IMR-90 (cell line): ENCODE measurements at regions not wholly inside any gene's neighbourhood (a gene's known extent, or its start where the extent isn't known, plus 50 kb on each side); places are given as distances from the start of the nearest gene placed in this dataset.

ENCODE experiments used
- ATAC-seq: fragments of 200-7000 bp; cut with Tn5 transposase; 2 replicates; pipeline ENCODE4 v1.9.1; 2020; ENCODE audit warnings: low read depth, mild to moderate bottlenecking, moderate library complexity
- BruUV-seq: library from RNA; stranded (reverse); fragments of 400-500 nt; replicated peaks from 2 replicates; lab custom pipeline; 2021; lab: Mats Ljungman, UMichigan
- CTCF ChIA-PET: fragments of 300-600 bp; formaldehyde crosslinking; extraction: SDS; loops from one replicate; lab custom pipeline; 2021; ENCODE audit warnings: antibody characterized with exemption; lab: Yijun Ruan, JAX
- POLR2A ChIA-PET: fragments of 300-600 bp; sonication (Branson Sonifier 250); formaldehyde crosslinking; loops from one replicate; lab custom pipeline; 2022; ENCODE audit warnings: antibody characterized with exemption; ENCODE audit not compliant: unreplicated experiment; lab: Charles Lee
- DNase-seq: peaks from one replicate; pipeline ENCODE4 v3.0.0; 2013
- H2AFZ ChIP-seq: replicated peaks from 2 replicates; pipeline ENCODE3; 2013; ENCODE audit warnings: low read length, mild to moderate bottlenecking; ENCODE audit not compliant: poor library complexity
- H2AK5ac ChIP-seq: 2 replicates; pipeline ENCODE4 v1.6.1; 2013; ENCODE audit warnings: low read depth, low read length, inconsistent platforms
- H2AK9ac ChIP-seq: replicated peaks from 2 replicates; pipeline ENCODE3; 2013; ENCODE audit warnings: mild to moderate bottlenecking, low read depth, low read length, moderate library complexity; ENCODE audit not compliant: poor library complexity
- H2BK120ac ChIP-seq: 2 replicates; pipeline ENCODE4 v1.6.1; 2013; ENCODE audit warnings: low read depth, low read length, inconsistent platforms
- H2BK15ac ChIP-seq: 3 replicates; pipeline ENCODE4 v1.6.1; 2013; ENCODE audit warnings: low read depth, low read length, inconsistent platforms
- H2BK20ac ChIP-seq: 2 replicates; pipeline ENCODE4 v1.6.1; 2013; ENCODE audit warnings: low read depth, mild to moderate bottlenecking, inconsistent platforms, low read length, moderate library complexity
- H2BK5ac ChIP-seq: 2 replicates; pipeline ENCODE4 v1.6.1; 2013; ENCODE audit warnings: mild to moderate bottlenecking, low read depth, low read length, inconsistent platforms; ENCODE audit not compliant: poor library complexity, severe bottlenecking
- H3K14ac ChIP-seq: replicated peaks from 2 replicates; pipeline ENCODE4 v1.6.1; 2013; ENCODE audit warnings: low read depth, low read length, inconsistent platforms
- H3K18ac ChIP-seq: 2 replicates; pipeline ENCODE4 v1.6.1; 2013; ENCODE audit warnings: low read depth, low read length, control low read depth
- H3K23ac ChIP-seq: 2 replicates; pipeline ENCODE4 v1.6.1; 2013; ENCODE audit warnings: low read depth, low read length, inconsistent platforms
- H3K27ac ChIP-seq: 2 replicates; pipeline ENCODE4 v1.5.1; 2013; ENCODE audit warnings: mild to moderate bottlenecking, control low read depth, low read length; ENCODE audit not compliant: insufficient read depth
- H3K27me3 ChIP-seq: 2 replicates; pipeline ENCODE4 v1.6.1; 2013; ENCODE audit warnings: low read length; ENCODE audit not compliant: control insufficient read depth, insufficient read depth
- H3K36me3 ChIP-seq: 2 replicates; pipeline ENCODE4 v1.6.1; 2013; ENCODE audit warnings: low read length, mixed read lengths; ENCODE audit not compliant: control insufficient read depth, insufficient read depth
- H3K4ac ChIP-seq: 2 replicates; pipeline ENCODE4 v1.6.1; 2013; ENCODE audit warnings: low read depth, low read length, inconsistent platforms
- H3K4me1 ChIP-seq: 2 replicates; pipeline ENCODE4 v1.6.1; 2013; ENCODE audit warnings: low read length, mixed read lengths; ENCODE audit not compliant: control insufficient read depth, insufficient read depth
- H3K4me2 ChIP-seq: 2 replicates; pipeline ENCODE4 v1.6.1; 2013; ENCODE audit warnings: low read depth, mild to moderate bottlenecking, control low read depth, low read length, moderate library complexity
- H3K4me3 ChIP-seq: 2 replicates; pipeline ENCODE4 v1.5.1; 2013; ENCODE audit warnings: low read depth, mild to moderate bottlenecking, control low read depth, low read length, moderate library complexity; ENCODE audit not compliant: insufficient read depth
- H3K56ac ChIP-seq: 2 replicates; pipeline ENCODE4 v1.6.1; 2013; ENCODE audit warnings: low read length, inconsistent platforms; ENCODE audit not compliant: insufficient read depth; ENCODE audit errors: extremely low read depth
- H3K79me1 ChIP-seq, 2 experiments: 2 replicates each; pipeline ENCODE4 v1.6.1; 2013; ENCODE audit warnings: low read length in 2 of 2, inconsistent platforms in 1 of 2, low read depth in 1 of 2
- H3K9ac ChIP-seq: 2 replicates; pipeline ENCODE4 v1.6.1; 2013; ENCODE audit warnings: low read depth, low read length, control low read depth
- H3K9me1 ChIP-seq: 2 replicates; pipeline ENCODE4 v1.6.1; 2013; ENCODE audit warnings: low read length, inconsistent platforms; ENCODE audit not compliant: insufficient read depth
- H3K9me3 ChIP-seq: 2 replicates; pipeline ENCODE4 v1.6.1; 2013; ENCODE audit warnings: low read length; ENCODE audit not compliant: control insufficient read depth, insufficient read depth
- H4K20me1 ChIP-seq: 2 replicates; pipeline ENCODE4 v1.6.1; 2013; ENCODE audit warnings: low read length, inconsistent platforms; ENCODE audit not compliant: insufficient read depth
- H4K5ac ChIP-seq: 2 replicates; pipeline ENCODE4 v1.6.1; 2013; ENCODE audit warnings: mild to moderate bottlenecking, low read depth, low read length, control low read depth
- H4K8ac ChIP-seq, 2 experiments: 2 replicates each; pipeline ENCODE4 v1.6.1; 2013; ENCODE audit warnings: low read depth in 2 of 2, low read length in 2 of 2, control low read depth in 1 of 2, inconsistent platforms in 1 of 2
- H4K91ac ChIP-seq: 2 replicates; pipeline ENCODE4 v1.6.1; 2013; ENCODE audit warnings: low read depth, low read length, inconsistent platforms; ENCODE audit not compliant: insufficient read depth
- BHLHE40 ChIP-seq: fragments of 150-350 bp; IDR thresholded peaks from 2 replicates; pipeline ENCODE4 v1.6.1; 2016; ENCODE audit warnings: mild to moderate bottlenecking, low read depth, low read length
- CEBPB ChIP-seq: IDR thresholded peaks from 2 replicates; pipeline ENCODE4 v1.6.1; 2012; ENCODE audit warnings: low read depth, low read length, improper control_type of control experiment
- CHD1 ChIP-seq: IDR thresholded peaks from 2 replicates; pipeline ENCODE4 v1.6.1; 2012; ENCODE audit warnings: low read depth, low read length, improper control_type of control experiment
- CTCF ChIP-seq: conservative IDR thresholded peaks from 2 replicates; pipeline ENCODE4 v1.5.1; 2012; ENCODE audit warnings: mild to moderate bottlenecking, low read depth, low read length, improper control_type of control experiment
- ELK1 ChIP-seq: fragments of 150-350 bp; IDR thresholded peaks from 2 replicates; pipeline ENCODE4 v1.6.1; 2016; ENCODE audit warnings: low read depth, mild to moderate bottlenecking, low read length, moderate library complexity, borderline replicate concordance
- FOS ChIP-seq: fragments of 150-350 bp; IDR thresholded peaks from 2 replicates; pipeline ENCODE4 v1.6.1; 2016; ENCODE audit warnings: low read depth, low read length
- MAFK ChIP-seq: IDR thresholded peaks from 2 replicates; pipeline ENCODE4 v1.6.1; 2012; ENCODE audit warnings: low read depth, low read length, improper control_type of control experiment
- MAZ ChIP-seq: IDR thresholded peaks from 2 replicates; pipeline ENCODE4 v1.6.1; 2012; ENCODE audit warnings: low read depth, mild to moderate bottlenecking, low read length, improper control_type of control experiment, moderate library complexity, borderline replicate concordance
- MXI1 ChIP-seq: IDR thresholded peaks from 2 replicates; pipeline ENCODE4 v1.6.1; 2012; ENCODE audit warnings: low read depth, mild to moderate bottlenecking, low read length, moderate library complexity, borderline replicate concordance
- NFE2L2 ChIP-seq: fragments of 150-350 bp; IDR thresholded peaks from 2 replicates; pipeline ENCODE4 v1.6.1; 2016; ENCODE audit warnings: low read depth, mild to moderate bottlenecking, low read length
- POLR2A ChIP-seq: IDR thresholded peaks from 2 replicates; pipeline ENCODE4 v1.6.1; 2012; ENCODE audit warnings: mild to moderate bottlenecking, low read depth, low read length
- RAD21 ChIP-seq: IDR thresholded peaks from 2 replicates; pipeline ENCODE4 v1.6.1; 2012; ENCODE audit warnings: low read length, improper control_type of control experiment
- RCOR1 ChIP-seq: IDR thresholded peaks from 2 replicates; pipeline ENCODE4 v1.6.1; 2012; ENCODE audit warnings: mild to moderate bottlenecking, low read length, improper control_type of control experiment; ENCODE audit not compliant: insufficient replicate concordance
- RFX5 ChIP-seq: IDR thresholded peaks from 2 replicates; pipeline ENCODE4 v1.8.0; 2012; ENCODE audit warnings: low read depth, mild to moderate bottlenecking, low read length, moderate library complexity
- SMC3 ChIP-seq: fragments of 150-350 bp; IDR thresholded peaks from 2 replicates; pipeline ENCODE4 v1.6.1; 2016; ENCODE audit warnings: low read depth, mild to moderate bottlenecking, antibody characterized with exemption, low read length, moderate library complexity
- WGBS, 2 experiments: methylation state at CpG; one replicate each; pipeline versions ENCODE4 v1.1.5 to v1.1.7; 2013; ENCODE audit warnings: missing lambda C conversion rate in 2 of 2; ENCODE audit not compliant: insufficient read length in 1 of 2; ENCODE audit errors: extremely low coverage in 2 of 2; 5-methylcytosine and 5-hydroxymethylcytosine counted together
- dilution Hi-C: fragments of 300-500 bp; cut with HindIII; formaldehyde crosslinking; loops from one replicate; pipeline ENCODE4 v1.14.3; 2018; ENCODE audit warnings: low sequenced_read_pairs; ENCODE audit not compliant: unreplicated experiment
- in situ Hi-C: fragments of 300-500 bp; cut with MboI; formaldehyde crosslinking; loops from 3 replicates; pipeline ENCODE4 v1.14.3; 2019; ENCODE audit warnings: low sequenced_read_pairs, inconsistent platforms, mixed read lengths
- intact Hi-C: fragments of 100-400 bp; cut with micrococcal nuclease; formaldehyde crosslinking; loops from 2 replicates; pipeline ENCODE4 v1.10.0; 2022
- TF ChIP-seq, protein P1 (sequence below): fragments of 150-350 bp; IDR thresholded peaks from 2 replicates; pipeline ENCODE4 v1.6.1; 2017; ENCODE audit warnings: mild to moderate bottlenecking, antibody characterized with exemption, low read length, low read depth

GRCh38 chr21:32163386-32163785 is 115.5 kb downstream of the MIS18A start:
- no peak overlapping the region for H3K4me2 ChIP-seq
- no TSS peak for BruUV-seq

More at GRCh38 chr21:32163386-32163785, 115.5 kb downstream of the MIS18A start:
- H3K9ac ChIP-seq = no peak overlapping the region
- ChIA-PET POLR2A (no interaction called here), CTCF (interaction anchor here (0.6 kb wide), 2 partner anchors 37 to 331 kb away, joined by 3 to 4 read pairs; no protein-coding TSS in a partner anchor)
- H3K23ac ChIP-seq = no peak overlapping the region
- in situ Hi-C loops (no loop called here), intact Hi-C loops (no loop called here), dilution Hi-C loops (no loop called here)
- no peaks in the 10 kb centered on the region for H3K27me3 ChIP-seq
- H4K5ac ChIP-seq = no peak overlapping the region
- H2AK5ac ChIP-seq = no peak overlapping the region
- H3K9me3 ChIP-seq = no peaks in the 10 kb centered on the region
- H3K4ac ChIP-seq = no peak overlapping the region
- no peaks in the 10 kb centered on the region for H3K79me1 ChIP-seq
- no peak overlapping the region for H3K14ac ChIP-seq
- no peaks in the 10 kb centered on the region for H3K4me1 ChIP-seq
- H2BK15ac ChIP-seq = no peak overlapping the region
- H3K4me3 ChIP-seq = no peak overlapping the region
- H2BK120ac ChIP-seq = no peak overlapping the region
- H2BK5ac ChIP-seq = no peak overlapping the region
- H4K91ac ChIP-seq = no peak overlapping the region
- no CpG with 5 or more reads among the region's 2 CpGs for WGBS, 2 experiments
- TF ChIP-seq CHD1 (no peak), ELK1 (no peak), RAD21 (no peak), FOS (no peak), MXI1 (no peak), SMC3 (no peak), MAFK (no peak), NFE2L2 (no peak), RCOR1 (no peak), RFX5 (no peak), CEBPB (no peak), POLR2A (no peak), BHLHE40 (no peak), CTCF (no peak), MAZ (no peak)
- TF ChIP-seq, protein P1, sequence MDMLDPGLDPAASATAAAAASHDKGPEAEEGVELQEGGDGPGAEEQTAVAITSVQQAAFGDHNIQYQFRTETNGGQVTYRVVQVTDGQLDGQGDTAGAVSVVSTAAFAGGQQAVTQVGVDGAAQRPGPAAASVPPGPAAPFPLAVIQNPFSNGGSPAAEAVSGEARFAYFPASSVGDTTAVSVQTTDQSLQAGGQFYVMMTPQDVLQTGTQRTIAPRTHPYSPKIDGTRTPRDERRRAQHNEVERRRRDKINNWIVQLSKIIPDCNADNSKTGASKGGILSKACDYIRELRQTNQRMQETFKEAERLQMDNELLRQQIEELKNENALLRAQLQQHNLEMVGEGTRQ = no peak
- H3K56ac ChIP-seq = no peak overlapping the region
- no peak overlapping the region for H2AFZ ChIP-seq
- no peak overlapping the region for H2AK9ac ChIP-seq
- no peak for ATAC-seq
- H4K8ac ChIP-seq = no peak overlapping the region
- no peak overlapping the region for H2BK20ac ChIP-seq
- no peaks in the 10 kb centered on the region for H3K9me1 ChIP-seq
- no peak for DNase-seq
- no peaks in the 10 kb centered on the region for H3K36me3 ChIP-seq
- no peaks in the 10 kb centered on the region for H4K20me1 ChIP-seq
- no peak overlapping the region for H3K18ac ChIP-seq
- no peak overlapping the region for H3K27ac ChIP-seq
